Esophagus squamous epithelium (tissue), 5 donors: ENCODE measurements at regions not wholly inside any gene's neighbourhood (a gene's known extent, or its start where the extent isn't known, plus 50 kb on each side); places are given as distances from the start of the nearest gene placed in this dataset.

Experiments
- DNase-seq: peaks from one replicate; lab custom pipeline; 2025; lab: John Stamatoyannopoulos, UW
- H3K27ac ChIP-seq, 4 donors: fragments of 200-600 bp; sonication (generic); one replicate each; pipeline ENCODE4 v1.5.1; 2016 to 2019; ENCODE audit warnings: mild to moderate bottlenecking in 1 of 4
- H3K27me3 ChIP-seq, 4 donors: fragments of 200-600 bp; sonication (generic); 1 replicate in 3 of 4; 2 replicates in 1 of 4; pipeline versions ENCODE4 v1.5.1 to v1.6.0; 2017 to 2021; ENCODE audit warnings: antibody characterized with exemption in 1 of 4
- H3K36me3 ChIP-seq, 3 donors: fragments of 200-600 bp; sonication (generic); one replicate each; pipeline ENCODE4 v1.5.1; 2016 to 2019
- H3K4me1 ChIP-seq, 3 donors: fragments of 200-600 bp; sonication (generic); one replicate each; pipeline ENCODE4 v1.5.1; 2017 to 2019
- H3K4me3 ChIP-seq, 4 donors: fragments of 200-600 bp; sonication (generic); 1 replicate in 3 of 4; 2 replicates in 1 of 4; pipeline ENCODE4 v1.5.1; 2016 to 2019; ENCODE audit warnings: mild to moderate bottlenecking in 2 of 4, moderate library complexity in 1 of 4
- H3K9me3 ChIP-seq, 3 donors: fragments of 200-600 bp; sonication (generic); one replicate each; pipeline ENCODE4 v1.5.1; 2016 to 2019
- CTCF ChIP-seq, 6 experiments: fragments of 450-650 bp in 4 of 6; fragments of 200-600 bp in 2 of 6; sonication (generic) in 2 of 6; IDR thresholded peaks; one replicate each; pipeline ENCODE4 v1.5.1; 2016 to 2019; ENCODE audit warnings: antibody characterized with exemption in 6 of 6, mild to moderate bottlenecking in 4 of 6, moderate library complexity in 4 of 6
- POLR2A ChIP-seq, 4 donors: fragments of 450-650 bp; IDR thresholded peaks; one replicate each; pipeline ENCODE4 v1.6.1; 2017; ENCODE audit warnings: antibody characterized with exemption in 4 of 4, mild to moderate bottlenecking in 4 of 4, moderate library complexity in 3 of 4
- WGBS, 2 donors: methylation state at CpG; one replicate each; pipeline ENCODE4 v1.1.5; 2018; 5-methylcytosine and 5-hydroxymethylcytosine counted together
- intact Hi-C: fragments of 100-400 bp; cut with DNase I; formaldehyde crosslinking; loops from one replicate; pipeline ENCODE4 v1.15.0; 2022
- donor health status: DM: yes; HTN: yes; CAD: no.

- WGBS, 2 donors, result 58 to 59% methylated on average over 3 of the region's 3 CpGs
- Histone ChIP-seq H3K4me1 (no peaks in the 10 kb centered on the region), H3K36me3 (no peaks in the 10 kb centered on the region), H3K4me3 (no peak overlapping the region), H3K27ac (no peak overlapping the region), H3K27me3 (no peaks in the 10 kb centered on the region), H3K9me3 (peaks cover 0 to 11% (median 0%) of the 10 kb centered on the region in 3 donors)
- no peak for DNase-seq
- intact Hi-C loops, result no loop called here
- no peak for TF ChIP-seq CTCF (IDR thresholded peaks at IDR 0.05)
- TF ChIP-seq POLR2A (IDR thresholded peaks at IDR 0.05), result no peak
Measured at GRCh38 chr9:134568811-134569210, 72.8 kb upstream of the COL5A1 start.

GRCh38 chr9:134569626-134570025 lies 72.0 kb upstream of the COL5A1 start:
- intact Hi-C loops, result no loop called here
- no peak for TF ChIP-seq POLR2A (IDR thresholded peaks at IDR 0.05)
- TF ChIP-seq CTCF (IDR thresholded peaks at IDR 0.05), result no peak
- no peak overlapping the region for H3K4me3 ChIP-seq
- H3K4me1 ChIP-seq, result no peaks in the 10 kb centered on the region
- H3K27ac ChIP-seq, result no peak overlapping the region
- H3K9me3 ChIP-seq, result peaks cover 0 to 11% (median 0%) of the 10 kb centered on the region in 3 donors
- H3K36me3 ChIP-seq, result no peaks in the 10 kb centered on the region
- DNase-seq, result no peak
- no peaks in the 10 kb centered on the region for H3K27me3 ChIP-seq
- 75 to 79% methylated on average over 7 of the region's 7 CpGs for WGBS, 2 donors

GRCh38 chr9:134570151-134570621 lies 71.4 kb upstream of the COL5A1 start:
- WGBS, 2 donors, result 53 to 70% methylated on average over 9 to 10 of the region's 10 CpGs
- H3K27me3 ChIP-seq, result no peaks in the 10 kb centered on the region
- intact Hi-C loops, result no loop called here
- no peaks in the 10 kb centered on the region for H3K4me1 ChIP-seq
- no peak overlapping the region for H3K27ac ChIP-seq
- TF ChIP-seq POLR2A (IDR thresholded peaks at IDR 0.05) (no peak), CTCF (IDR thresholded peaks at IDR 0.05) (no peak)
- H3K9me3 ChIP-seq, result peaks cover 0 to 11% (median 0%) of the 10 kb centered on the region in 3 donors
- H3K4me3 ChIP-seq, result no peak overlapping the region
- H3K36me3 ChIP-seq, result no peaks in the 10 kb centered on the region
- DNase-seq, result no peak

- Histone ChIP-seq H3K4me1 (no peaks in the 10 kb centered on the region), H3K4me3 (no peak overlapping the region), H3K36me3 (no peaks in the 10 kb centered on the region), H3K27me3 (peaks cover 0 to under 1% (median 0%) of the 10 kb centered on the region in 4 donors), H3K9me3 (peaks cover 0 to 11% (median 0%) of the 10 kb centered on the region in 3 donors), H3K27ac (no peak overlapping the region)
- TF ChIP-seq CTCF (IDR thresholded peaks at IDR 0.05), result no peak
- TF ChIP-seq POLR2A (IDR thresholded peaks at IDR 0.05), result no peak
- WGBS, 2 donors, result 33 to 42% methylated on average over 10 to 16 of the region's 18 CpGs
- intact Hi-C loops, result no loop called here
- DNase-seq, result no peak
Measured at GRCh38 chr9:134570711-134571325, 70.8 kb upstream of the COL5A1 start.

GRCh38 chr9:134571326-134571931 lies 70.2 kb upstream of the COL5A1 start:
- peaks cover 0 to 8% (median 0%) of the 10 kb centered on the region in 3 donors for H3K9me3 ChIP-seq
- no peaks in the 10 kb centered on the region for H3K4me1 ChIP-seq
- DNase-seq, result no peak
- peaks cover 0 to 7% (median 0%) of the 10 kb centered on the region in 4 donors for H3K27me3 ChIP-seq
- no peaks in the 10 kb centered on the region for H3K36me3 ChIP-seq
- H3K27ac ChIP-seq, result no peak overlapping the region
- 37 to 80% methylated on average over 7 to 12 of the region's 12 CpGs for WGBS, 2 donors
- intact Hi-C loops, result no loop called here
- H3K4me3 ChIP-seq, result no peak overlapping the region
- TF ChIP-seq CTCF (IDR thresholded peaks at IDR 0.05) (no peak), POLR2A (IDR thresholded peaks at IDR 0.05) (no peak)
